T1000 (cell line): ENCODE measurements at regions not wholly inside any gene's neighbourhood (a gene's known extent, or its start where the extent isn't known, plus 50 kb on each side); places are given as distances from the start of the nearest gene placed in this dataset.
A peak's percentile ranks its signal among the peaks of the same experiment; 100 is the strongest.

Source experiments
- DNase-seq: peaks from one replicate; lab custom pipeline; 2025; ENCODE audit warnings: mixed read lengths; lab: John Stamatoyannopoulos, UW

DNA sequence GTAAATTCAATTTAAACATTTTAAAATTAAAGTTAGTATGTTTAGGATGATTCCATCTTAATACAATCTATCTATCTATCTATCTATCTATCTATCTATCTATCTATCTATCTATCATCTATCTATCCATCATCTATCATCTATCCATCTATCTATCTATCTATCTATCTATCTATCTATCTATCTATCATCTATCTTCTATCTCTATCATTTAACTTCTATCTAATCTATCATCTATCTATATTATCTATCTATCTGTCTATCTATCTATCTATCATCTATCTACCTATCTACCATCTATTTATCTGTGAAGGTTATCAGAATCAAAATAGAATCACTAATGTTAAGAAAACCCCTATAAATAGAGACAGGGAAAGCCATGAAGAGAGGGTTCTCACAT is 78.3 kb downstream of the RAMP3 start:
- DNase-seq = no peak

- DNase-seq = no peak
Measured at GRCh38 chr7:45236666-45237065, 79.1 kb downstream of the RAMP3 start.

DNA sequence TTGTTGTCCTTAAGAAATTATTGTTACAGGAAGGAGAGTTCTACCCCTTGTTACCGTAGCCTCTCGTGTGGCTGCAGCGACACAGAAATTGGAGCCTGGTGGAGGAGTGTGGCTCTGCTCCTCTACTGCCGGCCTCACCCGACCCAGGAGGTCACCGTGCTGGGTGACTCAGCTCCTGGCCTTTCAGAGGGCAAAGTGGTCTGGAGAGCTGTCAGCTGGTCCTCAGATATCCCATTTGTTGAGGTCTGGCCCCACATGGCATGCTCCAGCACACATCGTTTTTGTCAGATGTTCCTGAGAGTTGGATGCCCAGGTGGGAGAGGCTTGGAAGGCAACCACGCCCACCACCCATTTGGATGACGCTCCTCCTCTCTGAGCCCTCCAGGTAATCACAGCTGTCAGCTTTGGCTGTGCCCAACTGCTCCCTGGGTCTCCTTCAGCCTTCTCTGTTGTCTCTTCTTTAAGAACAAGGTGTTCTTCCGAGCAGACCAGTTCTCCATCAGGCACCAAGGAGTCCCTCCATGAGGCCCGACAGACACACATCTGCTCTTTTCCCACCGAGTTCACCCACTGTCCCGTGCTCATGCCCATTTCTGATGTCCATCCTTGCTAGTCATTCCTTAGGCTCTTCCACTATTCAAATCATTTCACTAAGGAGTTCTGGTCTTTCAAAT is 80.3 kb downstream of the RAMP3 start:
- DNase-seq = no peak

DNA sequence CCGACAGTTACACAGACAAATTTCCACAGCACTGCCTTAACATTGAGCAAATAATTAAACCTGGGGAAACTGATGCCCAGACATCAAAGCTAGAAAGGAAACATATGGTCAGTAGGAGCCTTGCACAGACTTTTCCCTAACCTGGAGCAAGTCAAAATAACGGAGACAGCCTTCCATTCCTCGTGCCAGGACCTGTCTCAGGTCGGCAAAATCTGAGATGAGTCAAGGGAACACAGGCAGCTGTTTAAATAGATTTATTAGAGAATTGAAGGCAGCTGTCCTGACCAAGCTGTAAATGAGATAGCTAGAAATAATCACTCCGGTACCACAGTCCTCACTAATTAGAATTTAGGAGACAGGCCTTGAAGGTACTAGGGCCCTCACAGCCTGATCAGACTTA is 81.2 kb downstream of the RAMP3 start:
- DNase-seq = no peak

DNA sequence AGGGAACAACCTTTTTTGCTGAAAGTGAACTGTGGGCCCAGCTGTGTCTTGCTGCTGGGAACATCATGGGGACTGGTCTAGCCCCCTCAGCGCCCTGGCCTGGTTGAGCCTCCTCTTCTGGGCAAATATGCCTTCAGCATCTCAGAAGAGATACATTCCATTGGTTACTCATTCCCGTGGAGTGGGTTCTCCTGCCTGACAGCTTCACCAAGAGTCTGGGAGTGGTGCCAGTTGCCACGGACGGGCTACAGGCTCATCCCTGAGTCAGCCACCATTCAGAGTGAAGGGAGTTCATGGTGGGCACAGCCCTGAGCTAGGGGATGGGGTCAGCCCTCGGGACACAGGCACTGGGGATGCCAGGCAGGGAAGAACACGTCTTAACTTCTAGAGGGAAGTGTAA is 81.9 kb downstream of the RAMP3 start:
- DNase-seq = peak; percentile 61

GRCh38 chr7:45240273-45240771 is 82.7 kb downstream of the RAMP3 start:
- no peak for DNase-seq

DNA sequence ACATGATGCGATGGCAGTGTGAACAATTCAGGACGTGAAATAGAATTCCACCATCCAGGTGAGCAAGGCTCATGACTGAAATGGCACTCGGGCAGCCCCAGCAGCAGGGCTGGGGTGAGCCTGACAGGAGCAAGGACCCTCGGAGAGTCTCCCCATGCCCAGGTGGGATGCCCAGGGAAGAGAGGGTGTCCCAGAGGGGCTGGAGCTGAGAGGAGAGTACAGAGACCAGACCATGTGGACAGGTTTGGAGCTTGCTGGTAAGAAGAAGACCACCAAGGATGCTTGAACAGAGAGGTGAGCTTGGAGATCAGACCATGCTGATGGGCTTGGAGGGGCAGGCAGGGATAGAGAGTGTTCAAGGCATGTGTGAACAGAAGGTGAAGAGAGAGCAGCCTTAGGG is 83.3 kb downstream of the RAMP3 start:
- DNase-seq = no peak

- DNase-seq = no peak
Measured at GRCh38 chr7:45241339-45242109, 83.9 kb downstream of the RAMP3 start.

DNA sequence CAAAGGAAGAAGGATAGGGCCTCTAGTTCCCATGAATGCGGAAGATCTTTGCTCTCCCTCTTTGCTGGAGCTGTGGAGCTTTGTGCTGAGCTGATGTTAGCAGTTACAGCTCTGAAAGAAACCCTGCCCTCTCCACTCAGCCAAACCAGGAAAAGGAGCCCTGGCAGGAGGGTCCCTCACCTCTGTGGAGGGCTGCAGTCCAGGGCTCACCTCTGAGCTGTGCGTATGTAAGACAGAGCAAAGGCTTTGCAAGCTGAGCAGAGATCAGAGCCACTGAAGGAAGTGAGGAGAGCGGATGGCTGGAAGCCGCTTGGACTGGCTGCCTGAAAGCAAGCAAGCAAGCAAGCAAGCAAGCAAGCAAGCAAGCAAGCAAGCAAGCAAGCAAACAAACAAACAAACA is 84.7 kb downstream of the RAMP3 start:
- DNase-seq = no peak

DNA sequence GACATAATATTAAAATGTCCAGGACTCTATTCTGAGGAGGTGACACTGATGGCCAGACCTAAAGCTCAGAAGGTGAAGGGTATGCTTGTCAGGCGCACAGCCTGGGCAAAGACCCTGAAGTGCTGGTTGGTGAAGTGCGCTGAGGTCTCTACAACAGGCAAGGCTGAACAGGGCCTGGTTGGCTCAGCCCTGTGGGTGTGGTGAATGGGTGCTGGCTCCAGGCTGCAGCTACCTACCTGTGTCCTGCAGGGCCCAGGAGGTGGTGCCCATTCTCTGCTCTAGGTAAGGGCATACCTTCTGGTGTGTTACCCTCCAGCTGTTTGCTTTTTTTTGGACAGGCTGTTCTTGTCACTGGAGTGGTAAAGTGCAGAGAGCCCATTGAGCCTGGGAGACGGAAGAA is 85.1 kb downstream of the RAMP3 start:
- no peak for DNase-seq

GRCh38 chr7:45244981-45245380 is 87.4 kb downstream of the RAMP3 start:
- no peak for DNase-seq

DNA sequence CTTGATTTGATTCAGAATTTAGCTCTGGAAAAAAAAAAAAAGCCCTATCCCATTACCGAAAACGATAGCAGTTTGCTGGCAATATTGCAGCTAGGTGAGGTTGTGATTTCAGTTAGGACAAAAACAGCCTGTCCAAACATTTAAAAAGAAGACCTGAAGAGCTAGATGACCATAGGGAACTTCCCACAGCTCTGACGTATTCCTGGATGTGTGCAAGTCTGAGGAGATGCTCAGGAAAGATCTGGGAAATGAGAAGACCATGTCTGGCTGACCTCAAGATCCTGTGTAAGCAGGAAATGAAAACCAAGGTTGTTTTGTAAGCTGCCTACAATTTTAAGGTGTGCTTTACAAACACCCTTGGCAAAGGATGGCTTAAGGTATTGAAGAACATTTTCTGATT is 88.7 kb downstream of the RAMP3 start:
- DNase-seq = no peak

- no peak for DNase-seq
Measured at GRCh38 chr7:45252248-45252647, 94.7 kb downstream of the RAMP3 start.

- no peak for DNase-seq
Measured at GRCh38 chr7:45252857-45253256, 95.3 kb downstream of the RAMP3 start.

DNA sequence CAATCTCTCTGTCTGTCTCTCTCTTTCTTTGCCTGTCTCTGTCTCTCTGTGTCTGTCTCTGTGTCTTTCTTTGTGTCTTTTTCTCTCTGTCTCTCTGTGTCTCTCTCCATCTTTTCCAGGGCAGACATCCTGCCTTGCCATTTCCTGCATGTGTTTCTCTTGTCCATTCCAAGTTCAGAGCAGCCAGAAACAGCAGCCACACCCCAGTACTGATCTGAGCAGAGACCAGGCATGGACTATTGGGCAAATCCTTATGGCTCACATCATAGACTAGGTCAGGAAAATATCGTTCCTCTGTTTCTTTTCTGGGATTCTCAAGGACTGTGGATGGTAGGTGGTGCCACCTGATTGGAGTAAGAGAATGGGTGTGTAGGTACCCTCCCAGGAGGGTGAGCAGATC is 95.8 kb downstream of the RAMP3 start:
- DNase-seq = no peak

GRCh38 chr7:45255187-45255586 is 97.6 kb downstream of the RAMP3 start:
- DNase-seq = no peak

DNA sequence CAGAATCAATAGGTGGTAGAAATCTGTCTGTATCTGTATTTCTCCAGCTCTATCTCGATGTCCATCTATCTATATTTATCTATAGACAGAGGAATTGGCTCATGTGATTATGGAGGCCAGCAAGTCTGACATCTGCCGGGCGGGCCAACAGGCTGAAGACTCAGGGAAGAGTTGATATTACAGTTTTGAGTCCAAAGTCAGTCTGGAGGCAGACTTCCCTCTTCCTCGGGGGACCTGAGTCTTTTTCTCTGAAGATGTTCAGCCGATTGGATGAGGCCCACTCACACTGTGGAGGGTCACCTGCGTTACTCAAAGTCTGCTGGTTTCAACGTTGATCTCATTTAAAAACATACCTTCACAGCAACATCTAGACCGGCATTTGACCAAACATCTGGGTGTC is 98.7 kb downstream of the RAMP3 start:
- no peak for DNase-seq

GRCh38 chr7:45256775-45257174 is 99.2 kb downstream of the RAMP3 start:
- DNase-seq = no peak

DNA sequence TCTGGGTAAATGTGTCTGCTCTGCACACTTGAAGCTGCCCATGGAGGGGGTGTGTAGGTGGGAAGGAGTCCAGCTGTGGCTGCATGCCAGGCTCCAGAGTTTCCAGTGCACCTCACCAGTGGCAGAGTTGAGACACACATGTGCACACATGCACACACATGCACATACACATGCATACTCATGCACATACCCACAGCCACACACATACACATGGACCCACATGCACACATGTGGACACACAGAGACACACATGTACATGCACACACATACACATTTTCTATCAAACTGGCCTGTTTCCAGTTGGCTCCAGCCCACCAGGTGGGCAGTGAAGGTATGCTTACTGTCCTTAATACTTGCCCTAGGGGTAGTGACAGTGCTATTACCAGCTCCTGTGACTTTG is 99.7 kb downstream of the RAMP3 start:
- no peak for DNase-seq

- no peak for DNase-seq
Measured at GRCh38 chr7:45258533-45259226, 101.1 kb downstream of the RAMP3 start.

GRCh38 chr7:45259227-45259596 is 101.6 kb downstream of the RAMP3 start:
- DNase-seq = no peak

- no peak for DNase-seq
Measured at GRCh38 chr7:45259966-45260646, 102.5 kb downstream of the RAMP3 start.
